Ureter (tissue), 1 donor: ENCODE measurements at regions not wholly inside any gene's neighbourhood (a gene's known extent, or its start where the extent isn't known, plus 50 kb on each side); places are given as distances from the start of the nearest gene placed in this dataset.
"Not testable (repeated sequence)": the region's sequence is repeated elsewhere in the genome, so short reads cannot be mapped to it uniquely, and the experiment has no call there.

Experiments
- DNase-seq: peaks from one replicate; pipeline ENCODE4 v3.0.0-alpha.2; 2020; ENCODE audit warnings: low spot score
- donor health status: DM: yes; HTN: yes; CAD: no.

- no peak for DNase-seq
These were observed 130.4 kb upstream of the MIR17HG start for GRCh38 chr13:91216928-91217700.

- DNase-seq, result no peak
These were observed 128.3 kb upstream of the MIR17HG start for GRCh38 chr13:91219201-91219600.

GRCh38 chr13:91220872-91221271, 126.6 kb upstream of the MIR17HG start:
- DNase-seq, result no peak

GRCh38 chr13:91228108-91228507, 119.4 kb upstream of the MIR17HG start:
- DNase-seq, result no peak

GRCh38 chr13:91228940-91229339, 118.5 kb upstream of the MIR17HG start:
- DNase-seq, result no peak

- DNase-seq, result no peak
These were observed 114.8 kb upstream of the MIR17HG start for GRCh38 chr13:91232716-91233115.

- no peak for DNase-seq
These were observed 114.2 kb upstream of the MIR17HG start for GRCh38 chr13:91233291-91233690.

GRCh38 chr13:91236182-91236581, 111.3 kb upstream of the MIR17HG start:
- DNase-seq, result no peak

- DNase-seq, result no peak
These were observed 110.6 kb upstream of the MIR17HG start for GRCh38 chr13:91236921-91237320.

- no peak for DNase-seq
These were observed 109.5 kb upstream of the MIR17HG start for GRCh38 chr13:91238036-91238435.

GRCh38 chr13:91240341-91240740, 107.1 kb upstream of the MIR17HG start:
- DNase-seq, result no peak

GRCh38 chr13:91241221-91241933, 106.1 kb upstream of the MIR17HG start:
- no peak for DNase-seq

- no peak for DNase-seq
These were observed 104.8 kb upstream of the MIR17HG start for GRCh38 chr13:91242652-91243051.

- no peak for DNase-seq
These were observed 102.2 kb upstream of the MIR17HG start for GRCh38 chr13:91245288-91245687.

- no peak for DNase-seq
These were observed 99.7 kb upstream of the MIR17HG start for GRCh38 chr13:91247768-91248167.

- DNase-seq, result no peak
These were observed 99.2 kb upstream of the MIR17HG start for GRCh38 chr13:91248249-91248648.

- DNase-seq, result no peak
These were observed 98.1 kb upstream of the MIR17HG start for GRCh38 chr13:91249370-91249769.

GRCh38 chr13:91249861-91250260, 97.6 kb upstream of the MIR17HG start:
- DNase-seq, result no peak

- not testable (repeated sequence) for DNase-seq
These were observed 95.9 kb upstream of the MIR17HG start for GRCh38 chr13:91251573-91251972.

GRCh38 chr13:91264484-91264883, 83.0 kb upstream of the MIR17HG start:
- DNase-seq, result no peak

GRCh38 chr13:91269237-91269636, 78.2 kb upstream of the MIR17HG start:
- no peak for DNase-seq

- no peak for DNase-seq
These were observed 77.5 kb upstream of the MIR17HG start for GRCh38 chr13:91270031-91270430.

- no peak for DNase-seq
These were observed 75.2 kb upstream of the MIR17HG start for GRCh38 chr13:91272235-91272777.
